ENCODE measurements at regions not wholly inside any gene's neighbourhood (a gene's known extent, or its start where the extent isn't known, plus 50 kb on each side); places are given as distances from the start of the nearest gene placed in this dataset.

DNA sequence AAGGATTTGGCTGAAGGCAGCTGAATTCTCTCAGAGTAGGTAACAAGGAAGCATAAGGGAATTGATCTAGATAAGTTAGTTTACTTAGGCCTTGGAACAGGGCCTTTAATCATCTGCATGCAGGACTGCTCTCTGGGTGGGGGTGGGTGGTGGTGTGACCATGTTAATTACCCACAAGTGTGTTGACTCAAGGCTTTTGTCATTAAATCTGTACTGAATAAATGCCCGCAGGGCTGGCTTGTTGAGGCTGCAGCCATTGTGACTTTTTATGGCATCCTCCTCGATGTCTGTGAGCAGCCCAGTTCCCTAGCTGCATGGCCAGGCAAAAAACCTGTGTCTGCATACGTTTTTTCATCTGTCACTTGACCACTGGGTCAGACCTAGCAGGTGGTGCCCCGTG lies 63.5 kb upstream of the ASCC3 start:
- no peak for DNase-seq

GRCh38 chr6:100946021-100946540 lies 65.0 kb upstream of the ASCC3 start:
- DNase-seq, result no peak

DNA sequence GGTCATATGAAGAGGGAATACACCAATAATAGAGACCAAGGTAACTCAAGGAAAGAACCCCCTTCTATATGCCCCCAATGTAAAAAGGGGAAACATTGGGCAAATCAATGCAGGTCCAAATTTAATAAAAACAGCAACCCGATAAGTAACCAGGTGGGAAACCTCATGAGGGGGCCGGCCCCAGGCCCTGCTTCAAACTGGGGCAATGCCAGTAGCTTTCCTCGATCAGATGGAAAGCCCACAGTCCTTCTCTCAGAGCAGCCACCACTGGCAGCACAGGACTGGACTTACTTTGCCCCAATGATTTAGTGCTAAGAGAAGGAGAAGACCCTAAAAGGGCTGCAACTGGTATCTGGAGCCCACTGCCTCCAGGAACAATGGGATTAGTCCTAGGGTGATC lies 65.6 kb upstream of the ASCC3 start:
- DNase-seq, result no peak

- no peak for DNase-seq
These were observed 67.4 kb upstream of the ASCC3 start for GRCh38 chr6:100948381-100949133.

- no peak for DNase-seq
These were observed 70.9 kb upstream of the ASCC3 start for GRCh38 chr6:100952006-100952405.

- DNase-seq, result no peak
These were observed 78.2 kb upstream of the ASCC3 start for GRCh38 chr6:100959280-100959679.

GRCh38 chr6:100962466-100962865 lies 81.3 kb upstream of the ASCC3 start:
- DNase-seq, result no peak

GRCh38 chr6:100965067-100965466 lies 83.9 kb upstream of the ASCC3 start:
- no peak for DNase-seq

- peak; percentile 65 for DNase-seq
These were observed 87.8 kb upstream of the ASCC3 start for GRCh38 chr6:100968949-100969348.

DNA sequence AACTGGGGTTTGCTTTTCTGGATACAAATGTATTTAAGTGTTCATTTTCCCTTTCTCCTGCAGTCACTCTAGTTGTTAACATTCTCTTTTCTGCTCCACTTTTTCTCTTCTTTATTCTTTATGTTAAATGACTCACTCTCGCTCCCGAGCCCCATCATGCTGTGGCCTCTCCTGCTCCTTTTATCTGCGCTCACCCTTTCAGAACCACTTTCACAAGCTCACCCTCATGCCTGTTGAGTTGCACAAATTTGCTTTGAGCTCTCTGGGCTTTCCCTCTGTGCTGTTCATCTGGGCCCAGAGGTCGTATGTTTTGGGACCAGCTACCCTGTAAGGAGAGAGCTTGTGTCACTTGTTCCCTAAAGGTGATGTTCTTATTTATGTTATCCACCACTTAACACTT lies 98.1 kb upstream of the ASCC3 start:
- DNase-seq, result no peak

- DNase-seq, result no peak
These were observed 99.8 kb upstream of the ASCC3 start for GRCh38 chr6:100980949-100981348.

- DNase-seq, result no peak
These were observed 105.8 kb upstream of the ASCC3 start for GRCh38 chr6:100986921-100987320.

- no peak for DNase-seq
These were observed 106.4 kb upstream of the ASCC3 start for GRCh38 chr6:100987556-100987955.

- no peak for DNase-seq
These were observed 107.4 kb upstream of the ASCC3 start for GRCh38 chr6:100988391-100988984.

GRCh38 chr6:100990070-100990469 lies 108.9 kb upstream of the ASCC3 start:
- DNase-seq, result no peak

DNA sequence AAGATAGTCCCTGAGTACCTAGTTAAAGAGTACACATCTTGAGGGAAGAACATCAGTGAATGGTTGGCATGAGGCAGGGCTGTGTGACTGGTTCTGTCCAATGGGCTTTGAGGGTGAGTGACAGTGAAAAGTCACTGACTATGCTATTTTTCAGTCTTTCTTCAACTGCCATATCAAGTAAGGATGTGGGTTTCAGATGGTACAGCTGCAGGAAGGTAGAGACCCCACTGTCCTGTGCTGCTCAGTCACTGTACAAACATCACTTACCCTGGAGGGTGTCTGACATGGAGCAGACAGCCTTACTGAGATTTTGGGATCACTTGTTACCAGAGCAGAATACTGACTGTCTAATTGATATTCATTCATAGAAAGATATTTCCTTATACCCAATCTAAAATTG lies 115.3 kb upstream of the ASCC3 start:
- no peak for DNase-seq

GRCh38 chr6:100998111-100998510 lies 117.0 kb upstream of the ASCC3 start:
- DNase-seq, result no peak

GRCh38 chr6:100999034-100999597 lies 118.0 kb upstream of the ASCC3 start:
- DNase-seq, result no peak

- DNase-seq, result no peak
These were observed 119.2 kb upstream of the ASCC3 start for GRCh38 chr6:101000341-101000740.

GRCh38 chr6:101001012-101001411 lies 119.9 kb upstream of the ASCC3 start:
- DNase-seq, result no peak

- DNase-seq, result no peak
These were observed 120.5 kb upstream of the ASCC3 start for GRCh38 chr6:101001607-101002006.

DNA sequence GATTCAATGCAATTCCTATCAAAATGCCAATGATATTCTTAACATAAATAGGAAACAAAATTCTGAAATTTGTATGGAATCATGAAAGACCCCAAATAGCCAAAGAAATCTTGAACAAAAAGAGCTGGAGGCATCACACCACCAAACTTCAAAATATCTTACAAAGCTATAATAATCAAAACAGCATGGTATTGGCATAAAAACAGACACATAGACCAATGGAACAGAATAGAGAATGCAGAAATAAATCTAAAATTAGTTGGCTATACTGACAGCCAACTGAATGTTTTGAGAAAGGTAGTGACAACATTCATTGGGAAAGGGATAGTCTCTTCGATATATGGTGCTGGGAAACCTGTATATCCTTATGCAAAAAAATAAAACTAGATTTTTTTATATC lies 121.9 kb upstream of the ASCC3 start:
- DNase-seq, result no peak

GRCh38 chr6:101011186-101011585 lies 130.1 kb upstream of the ASCC3 start:
- DNase-seq, result peak; percentile 91

GRCh38 chr6:101013612-101014195 lies 132.6 kb upstream of the ASCC3 start:
- no peak for DNase-seq

Data from RPMI8226 (cell line).